SHP77 treated with DMSO at 0.1 percent for 48 hours (cell line): ENCODE measurements at regions not wholly inside any gene's neighbourhood (a gene's known extent, or its start where the extent isn't known, plus 50 kb on each side); places are given as distances from the start of the nearest gene placed in this dataset.

Experiments used
- DNase-seq: peaks from one replicate; lab custom pipeline; 2025; lab: John Stamatoyannopoulos, UW

- DNase-seq, result no peak
Observed at GRCh38 chr7:119436882-119437281, 836.1 kb upstream of the KCND2 start.

GRCh38 chr7:119438315-119438714 is 834.7 kb upstream of the KCND2 start:
- no peak for DNase-seq

- DNase-seq, result no peak
Observed at GRCh38 chr7:119439192-119439591, 833.8 kb upstream of the KCND2 start.

- no peak for DNase-seq
Observed at GRCh38 chr7:119452401-119452800, 820.6 kb upstream of the KCND2 start.

- no peak for DNase-seq
Observed at GRCh38 chr7:119465798-119466305, 807.1 kb upstream of the KCND2 start.

GRCh38 chr7:119472408-119473038 is 800.5 kb upstream of the KCND2 start:
- peak; percentile 89 for DNase-seq

- no peak for DNase-seq
Observed at GRCh38 chr7:119482209-119482608, 790.8 kb upstream of the KCND2 start.

GRCh38 chr7:119482671-119483070 is 790.3 kb upstream of the KCND2 start:
- DNase-seq, result no peak

- no peak for DNase-seq
Observed at GRCh38 chr7:119483364-119483763, 789.6 kb upstream of the KCND2 start.

- no peak for DNase-seq
Observed at GRCh38 chr7:119514326-119514725, 758.6 kb upstream of the KCND2 start.

- DNase-seq, result no peak
Observed at GRCh38 chr7:119515214-119515613, 757.8 kb upstream of the KCND2 start.

- DNase-seq, result no peak
Observed at GRCh38 chr7:119515962-119516361, 757.0 kb upstream of the KCND2 start.

- no peak for DNase-seq
Observed at GRCh38 chr7:119522263-119522662, 750.7 kb upstream of the KCND2 start.

GRCh38 chr7:119522698-119523097 is 750.3 kb upstream of the KCND2 start:
- no peak for DNase-seq

- no peak for DNase-seq
Observed at GRCh38 chr7:119545118-119545517, 727.9 kb upstream of the KCND2 start.

- DNase-seq, result no peak
Observed at GRCh38 chr7:119555788-119556187, 717.2 kb upstream of the KCND2 start.

GRCh38 chr7:119556436-119556835 is 716.5 kb upstream of the KCND2 start:
- no peak for DNase-seq

GRCh38 chr7:119561751-119562150 is 711.2 kb upstream of the KCND2 start:
- DNase-seq, result no peak

- DNase-seq, result no peak
Observed at GRCh38 chr7:119562839-119563238, 710.1 kb upstream of the KCND2 start.

- no peak for DNase-seq
Observed at GRCh38 chr7:119571666-119572065, 701.3 kb upstream of the KCND2 start.

- DNase-seq, result no peak
Observed at GRCh38 chr7:119572132-119572531, 700.8 kb upstream of the KCND2 start.

GRCh38 chr7:119572541-119572940 is 700.4 kb upstream of the KCND2 start:
- no peak for DNase-seq

- no peak for DNase-seq
Observed at GRCh38 chr7:119578116-119578515, 694.9 kb upstream of the KCND2 start.

GRCh38 chr7:119594956-119595355 is 678.0 kb upstream of the KCND2 start:
- no peak for DNase-seq
